ENCODE measurements at regions not wholly inside any gene's neighbourhood (a gene's known extent, or its start where the extent isn't known, plus 50 kb on each side); places are given as distances from the start of the nearest gene placed in this dataset.

DNA sequence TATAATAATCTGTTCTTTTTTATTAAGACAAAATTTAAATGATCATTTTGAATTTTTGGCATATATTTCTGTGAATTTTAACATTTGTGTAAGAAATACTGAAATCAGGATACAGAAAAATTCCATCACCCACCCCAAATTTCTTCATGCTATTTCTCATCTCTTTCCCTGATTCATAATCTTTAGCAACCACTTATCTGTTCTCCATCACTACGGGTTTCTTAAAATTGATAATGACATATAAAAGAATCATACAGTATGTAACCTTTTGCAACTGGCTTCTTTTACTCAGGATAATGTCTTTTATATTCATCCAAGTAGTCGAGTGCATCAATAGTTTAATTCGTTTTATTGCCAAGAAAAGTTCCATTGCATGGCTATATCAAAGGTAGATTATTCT lies 1627.0 kb downstream of the PCDH9 start:
- WGBS, 2 donors (ENCODE audit: low coverage in 1 of 2): 87 to 96% methylated on average over 3 of the region's 3 CpGs
- H3K27me3 ChIP-seq: no peaks in the 10 kb centered on the region
- no peak for ATAC-seq
- no peak overlapping the region for H3K27ac ChIP-seq
- no peak for TF ChIP-seq POLR2AphosphoS5 (IDR thresholded peaks at IDR 0.05)
- TF ChIP-seq, protein P1, sequence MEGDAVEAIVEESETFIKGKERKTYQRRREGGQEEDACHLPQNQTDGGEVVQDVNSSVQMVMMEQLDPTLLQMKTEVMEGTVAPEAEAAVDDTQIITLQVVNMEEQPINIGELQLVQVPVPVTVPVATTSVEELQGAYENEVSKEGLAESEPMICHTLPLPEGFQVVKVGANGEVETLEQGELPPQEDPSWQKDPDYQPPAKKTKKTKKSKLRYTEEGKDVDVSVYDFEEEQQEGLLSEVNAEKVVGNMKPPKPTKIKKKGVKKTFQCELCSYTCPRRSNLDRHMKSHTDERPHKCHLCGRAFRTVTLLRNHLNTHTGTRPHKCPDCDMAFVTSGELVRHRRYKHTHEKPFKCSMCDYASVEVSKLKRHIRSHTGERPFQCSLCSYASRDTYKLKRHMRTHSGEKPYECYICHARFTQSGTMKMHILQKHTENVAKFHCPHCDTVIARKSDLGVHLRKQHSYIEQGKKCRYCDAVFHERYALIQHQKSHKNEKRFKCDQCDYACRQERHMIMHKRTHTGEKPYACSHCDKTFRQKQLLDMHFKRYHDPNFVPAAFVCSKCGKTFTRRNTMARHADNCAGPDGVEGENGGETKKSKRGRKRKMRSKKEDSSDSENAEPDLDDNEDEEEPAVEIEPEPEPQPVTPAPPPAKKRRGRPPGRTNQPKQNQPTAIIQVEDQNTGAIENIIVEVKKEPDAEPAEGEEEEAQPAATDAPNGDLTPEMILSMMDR (IDR thresholded peaks at IDR 0.05): no peak
- TF ChIP-seq EP300 (IDR thresholded peaks at IDR 0.05): no peak
- TF ChIP-seq POLR2A (IDR thresholded peaks at IDR 0.05): no peak
- no peaks in the 10 kb centered on the region for H3K4me1 ChIP-seq
- H3K4me3 ChIP-seq: no peak overlapping the region
- H3K9me3 ChIP-seq: no peaks in the 10 kb centered on the region
- no peaks in the 10 kb centered on the region for H3K36me3 ChIP-seq

DNA sequence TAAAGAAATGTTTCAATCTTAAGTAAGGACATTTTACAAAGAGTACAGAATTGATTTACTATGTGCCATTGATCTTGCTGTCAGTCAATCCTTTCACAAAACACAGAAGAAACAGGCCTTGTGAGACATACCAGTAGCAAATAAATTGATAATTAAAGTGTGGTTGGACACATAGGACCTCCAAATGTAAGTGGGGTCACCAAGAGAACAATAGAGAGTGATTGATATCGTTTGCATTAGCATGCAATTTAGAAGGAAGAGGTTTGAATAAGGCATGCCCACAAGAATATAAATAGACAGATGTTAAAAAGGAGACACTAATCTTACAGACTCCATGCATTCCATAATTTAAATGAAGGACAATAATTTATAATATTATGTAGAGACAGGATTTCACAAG lies 1628.3 kb downstream of the PCDH9 start:
- no peak overlapping the region for H3K27ac ChIP-seq
- no peaks in the 10 kb centered on the region for H3K9me3 ChIP-seq
- no peak for TF ChIP-seq POLR2AphosphoS5 (IDR thresholded peaks at IDR 0.05)
- TF ChIP-seq EP300 (IDR thresholded peaks at IDR 0.05): no peak
- TF ChIP-seq POLR2A (IDR thresholded peaks at IDR 0.05): no peak
- TF ChIP-seq, protein P1 (IDR thresholded peaks at IDR 0.05): no peak
- no peak overlapping the region for H3K4me3 ChIP-seq
- no peaks in the 10 kb centered on the region for H3K27me3 ChIP-seq
- 44 to 82% methylated on average over 1 of the region's 1 CpG for WGBS, 2 donors (ENCODE audit: low coverage in 1 of 2)
- ATAC-seq: no peak
- H3K36me3 ChIP-seq: no peaks in the 10 kb centered on the region
- H3K4me1 ChIP-seq: peaks cover 0 to 4% (median 0%) of the 10 kb centered on the region in 3 donors

DNA sequence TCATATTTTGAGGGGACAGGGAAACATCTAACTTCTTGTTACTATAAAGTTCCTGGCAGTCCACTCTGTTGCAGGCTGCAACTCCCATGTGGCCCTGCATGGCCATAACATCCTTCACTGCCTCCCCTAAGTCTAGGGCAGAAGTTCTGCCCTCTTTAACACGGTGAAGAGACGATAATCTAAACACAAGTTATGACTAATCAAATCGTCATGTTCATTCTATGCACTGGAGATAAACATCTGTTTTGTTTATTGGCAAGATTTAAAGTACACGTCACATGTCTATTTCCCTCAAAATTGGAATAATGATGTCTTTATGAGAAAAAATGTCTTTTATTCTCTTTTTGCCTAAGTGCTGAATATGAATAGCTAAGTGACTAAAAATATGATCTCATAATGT lies 1629.4 kb downstream of the PCDH9 start:
- peaks cover 0 to 4% (median 0%) of the 10 kb centered on the region in 3 donors for H3K4me1 ChIP-seq
- TF ChIP-seq, protein P1 (IDR thresholded peaks at IDR 0.05): no peak
- TF ChIP-seq EP300 (IDR thresholded peaks at IDR 0.05) (no peak), POLR2AphosphoS5 (IDR thresholded peaks at IDR 0.05) (no peak), POLR2A (IDR thresholded peaks at IDR 0.05) (no peak)
- no peak overlapping the region for H3K4me3 ChIP-seq
- no peak overlapping the region for H3K27ac ChIP-seq
- no peak for ATAC-seq
- WGBS, 2 donors (ENCODE audit: low coverage in 1 of 2): 39 to 50% methylated on average over 3 to 4 of the region's 4 CpGs
- H3K9me3 ChIP-seq: no peaks in the 10 kb centered on the region
- no peaks in the 10 kb centered on the region for H3K27me3 ChIP-seq
- no peaks in the 10 kb centered on the region for H3K36me3 ChIP-seq

DNA sequence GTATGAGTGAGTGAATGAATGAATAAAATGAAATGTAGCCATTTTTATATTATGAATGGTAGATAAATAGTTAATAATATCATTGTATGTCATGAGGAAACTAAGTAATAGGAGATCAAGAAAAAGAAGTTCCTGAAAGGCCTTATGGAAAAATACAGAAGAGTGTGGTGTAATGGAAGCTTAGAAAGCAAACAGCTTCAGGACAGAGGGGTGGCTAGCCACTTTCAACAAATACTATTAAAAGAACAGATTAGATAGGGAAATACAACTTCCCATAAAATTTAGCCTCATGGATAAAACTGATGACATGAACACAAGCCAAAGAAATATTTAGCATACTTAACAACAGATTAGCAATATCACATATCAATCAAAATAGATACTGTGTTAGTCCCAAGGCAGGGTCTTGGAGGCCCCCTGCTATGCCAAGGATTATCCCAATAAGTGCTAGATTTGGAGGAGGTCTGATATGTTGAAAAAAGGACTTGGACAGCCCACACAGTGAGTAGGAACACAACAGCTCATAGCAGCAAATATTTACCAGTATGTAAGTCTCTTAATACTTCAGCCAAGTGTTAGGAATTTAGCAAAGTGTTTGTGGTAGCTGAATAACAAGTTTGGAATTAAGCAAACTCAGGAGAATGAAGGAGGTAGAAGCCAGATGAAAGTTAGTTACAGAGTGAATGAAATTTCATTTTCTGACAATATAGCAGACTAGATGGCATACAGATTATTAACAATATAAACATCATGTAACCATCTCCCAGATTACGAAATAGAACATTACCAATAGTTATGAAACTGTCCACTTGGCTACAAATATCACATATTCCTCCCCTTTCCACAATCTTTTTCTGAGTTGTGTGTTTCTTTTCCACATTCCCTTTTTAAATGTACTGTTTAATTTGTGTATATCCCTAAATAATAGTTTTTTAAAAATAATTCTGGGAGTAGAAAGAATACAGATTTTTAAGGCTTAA lies 1632.0 kb downstream of the PCDH9 start:
- peak; percentile 76 for ATAC-seq
- no peak overlapping the region for H3K27ac ChIP-seq
- 42 to 78% methylated on average over 1 of the region's 1 CpG for WGBS, 2 donors (ENCODE audit: low coverage in 1 of 2)

More for the DNA sequence above, 1632.0 kb downstream of the PCDH9 start:
- TF ChIP-seq POLR2A (IDR thresholded peaks at IDR 0.05): no peak
- TF ChIP-seq, protein P1 (IDR thresholded peaks at IDR 0.05): no peak
- TF ChIP-seq POLR2AphosphoS5 (IDR thresholded peaks at IDR 0.05): no peak
- no peak for TF ChIP-seq EP300 (IDR thresholded peaks at IDR 0.05)
- Histone ChIP-seq H3K4me1 (peaks cover 0 to 4% (median 0%) of the 10 kb centered on the region in 3 donors), H3K27me3 (no peaks in the 10 kb centered on the region), H3K9me3 (no peaks in the 10 kb centered on the region), H3K4me3 (no peak overlapping the region), H3K36me3 (no peaks in the 10 kb centered on the region)

All from gastroesophageal sphincter (tissue), 4 donors.